NCI-H1417 treated with DMSO at 0.1 percent for 48 hours (cell line): ENCODE measurements at regions not wholly inside any gene's neighbourhood (a gene's known extent, or its start where the extent isn't known, plus 50 kb on each side); places are given as distances from the start of the nearest gene placed in this dataset.
"Not testable (repeated sequence)": the region's sequence is repeated elsewhere in the genome, so short reads cannot be mapped to it uniquely, and the experiment has no call there.

Source experiments
- DNase-seq: peaks from one replicate; lab custom pipeline; 2025; lab: John Stamatoyannopoulos, UW

DNA sequence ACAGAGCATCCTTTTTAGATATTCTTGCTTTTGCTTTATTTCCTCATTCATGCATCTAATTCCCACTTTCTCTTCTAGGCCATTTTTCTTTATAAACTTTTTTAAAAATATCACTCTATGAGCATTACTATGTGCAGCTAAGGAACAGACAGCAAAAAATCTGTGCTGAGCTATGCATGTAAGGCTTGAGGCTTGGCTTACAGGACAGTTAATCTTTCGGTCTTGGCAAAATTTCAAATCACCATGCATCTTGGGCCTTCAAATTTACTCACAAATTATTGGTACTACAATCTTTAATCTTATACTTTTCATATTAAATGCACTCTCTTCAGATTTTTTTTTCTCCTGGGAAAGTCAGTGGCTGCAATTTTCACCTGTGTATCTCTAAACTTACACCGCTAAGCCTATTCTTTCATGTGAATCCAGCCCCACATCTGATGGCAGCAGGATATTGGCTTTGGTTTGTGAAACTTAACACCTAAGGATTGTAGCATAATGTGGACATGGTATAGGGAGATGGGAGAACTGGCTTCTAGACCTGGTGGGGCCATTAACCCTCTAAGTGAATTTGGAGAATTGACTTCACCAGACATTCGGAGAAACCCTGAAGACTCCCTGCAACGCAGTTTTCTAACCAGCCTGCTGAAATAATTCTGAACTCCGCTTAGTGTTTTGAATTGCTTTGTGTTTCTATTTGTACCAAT, 278.3 kb downstream of the SPRY1 start:
- DNase-seq, result no peak

DNA sequence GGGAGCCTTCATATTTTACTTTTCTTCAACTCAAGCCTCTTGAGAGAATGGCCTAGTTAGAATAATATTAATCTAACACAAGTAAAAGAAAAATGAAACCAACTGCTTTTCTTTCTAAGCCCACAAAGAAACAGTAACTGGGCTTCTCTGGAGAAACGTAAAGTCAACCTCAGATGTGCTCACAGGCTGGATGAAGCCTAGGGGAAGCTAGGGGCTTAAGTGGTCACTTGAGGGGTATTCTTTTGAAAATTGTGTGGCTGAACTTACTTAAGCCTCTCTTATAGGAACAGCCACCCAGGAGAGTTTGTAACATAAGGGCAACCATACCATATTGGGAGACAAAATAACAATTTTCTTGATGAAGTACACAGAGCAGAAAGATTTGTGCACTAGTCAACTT, 279.0 kb downstream of the SPRY1 start:
- DNase-seq, result no peak

DNA sequence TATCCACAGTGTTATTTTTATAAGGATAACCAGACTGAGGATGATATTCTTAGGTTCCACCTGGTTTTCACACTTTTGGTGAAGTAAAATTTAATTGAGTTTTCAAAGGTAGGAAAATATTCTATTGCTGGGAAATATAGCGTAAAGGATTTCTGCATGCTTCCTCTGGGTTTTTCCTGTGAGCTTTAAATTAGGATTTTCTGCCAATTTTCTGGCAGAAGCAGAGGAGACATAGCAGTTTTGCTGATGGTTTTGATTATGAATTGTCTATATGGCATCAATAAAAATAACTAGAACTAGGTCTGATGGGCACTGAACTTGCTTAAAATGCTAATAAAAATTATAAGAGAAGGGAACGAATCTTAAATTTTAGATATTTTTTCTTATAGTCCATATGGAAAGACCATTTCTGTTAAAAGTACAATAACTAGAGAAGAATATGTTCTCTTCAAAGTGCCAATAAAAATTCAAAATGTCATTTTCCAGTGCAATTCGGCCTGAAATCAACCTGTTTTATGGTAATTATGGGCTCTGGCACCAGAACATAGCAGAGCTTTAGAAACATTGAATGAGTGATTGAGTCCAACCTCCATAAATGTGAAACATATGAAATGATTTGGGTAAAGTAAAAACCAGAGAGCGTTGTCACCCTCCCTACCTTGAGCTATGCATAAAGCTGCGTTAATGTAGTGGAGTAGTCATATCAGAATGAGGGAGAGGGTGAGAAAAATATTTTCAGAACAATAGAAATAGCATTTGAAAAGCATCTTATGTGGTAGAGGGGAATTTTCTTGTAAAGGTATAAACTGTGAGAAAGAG, 279.7 kb downstream of the SPRY1 start:
- DNase-seq, result no peak

DNA sequence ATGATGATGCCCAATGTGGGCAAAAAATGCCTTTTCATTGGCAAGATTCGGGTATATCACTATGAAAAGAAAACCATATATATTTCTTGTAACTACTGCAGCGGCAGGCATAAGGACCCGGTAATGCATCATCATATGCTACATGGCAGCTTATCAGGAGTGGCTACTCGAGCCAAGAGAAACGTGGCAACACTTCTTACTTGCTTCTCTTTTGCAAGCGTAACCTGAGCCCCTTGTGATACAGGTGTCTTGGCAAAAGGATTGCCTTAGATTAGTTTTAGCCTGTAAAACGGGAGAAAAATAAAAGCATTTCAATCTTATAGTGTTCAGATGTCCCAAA, 280.3 kb downstream of the SPRY1 start:
- DNase-seq, result no peak

DNA sequence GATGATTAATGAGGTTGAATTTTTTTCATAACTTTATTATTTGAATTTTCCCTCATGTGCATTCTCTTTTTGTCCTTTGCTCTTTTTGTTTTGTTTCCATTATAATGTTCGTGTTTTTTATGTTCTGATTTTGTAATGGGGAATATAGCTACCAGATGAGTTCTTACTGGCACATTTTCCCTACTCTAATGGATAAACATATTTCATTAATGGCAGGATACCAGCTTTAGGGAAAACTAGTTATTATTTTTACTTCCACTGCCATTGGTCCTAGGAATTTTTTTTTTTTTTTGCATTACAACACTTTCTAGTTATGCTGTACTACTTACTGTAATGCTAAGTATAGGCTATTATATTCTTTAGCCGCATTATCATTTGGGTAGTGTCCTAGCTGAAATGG, 286.3 kb downstream of the SPRY1 start:
- DNase-seq, result no peak

DNA sequence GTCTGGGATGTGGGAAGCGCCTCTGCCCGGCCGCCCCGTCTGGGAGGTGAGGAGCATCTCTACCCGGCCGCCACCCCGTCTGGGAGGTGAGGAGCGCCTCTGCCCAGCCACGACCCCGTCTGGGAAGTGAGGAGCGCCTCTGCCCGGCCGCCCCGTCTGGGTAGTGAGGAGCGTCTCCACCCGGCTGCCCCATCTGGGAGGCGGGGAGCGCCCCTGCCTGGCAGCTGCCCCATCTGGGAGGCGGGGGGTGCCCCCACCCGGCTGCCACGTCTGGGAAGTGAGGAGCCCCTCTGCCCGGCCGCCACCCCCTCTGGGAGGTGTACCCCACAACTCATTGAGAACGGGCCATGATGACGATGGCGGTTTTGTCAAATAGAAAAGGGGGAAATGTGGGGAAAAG, 288.3 kb downstream of the SPRY1 start:
- DNase-seq, result not testable (repeated sequence)

DNA sequence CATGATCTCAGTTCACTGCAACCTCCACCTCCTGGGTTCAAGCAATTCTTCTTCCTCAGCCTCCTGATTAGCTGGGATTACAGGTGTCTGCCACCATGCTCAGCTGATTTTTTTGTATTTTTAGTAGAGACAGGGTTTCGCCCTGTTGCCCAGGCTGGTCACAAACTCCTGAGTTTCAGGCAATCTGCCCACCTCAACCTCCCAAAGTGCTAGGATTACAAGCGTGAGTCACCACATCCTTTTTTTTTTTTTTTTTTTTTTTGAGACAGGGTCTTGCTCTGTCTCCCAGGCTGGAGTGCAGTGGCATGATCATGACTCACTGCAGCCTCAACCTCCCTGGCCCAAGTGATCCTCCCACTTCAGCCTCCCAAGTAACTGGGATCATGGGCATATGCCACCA, 298.9 kb downstream of the SPRY1 start:
- not testable (repeated sequence) for DNase-seq

DNA sequence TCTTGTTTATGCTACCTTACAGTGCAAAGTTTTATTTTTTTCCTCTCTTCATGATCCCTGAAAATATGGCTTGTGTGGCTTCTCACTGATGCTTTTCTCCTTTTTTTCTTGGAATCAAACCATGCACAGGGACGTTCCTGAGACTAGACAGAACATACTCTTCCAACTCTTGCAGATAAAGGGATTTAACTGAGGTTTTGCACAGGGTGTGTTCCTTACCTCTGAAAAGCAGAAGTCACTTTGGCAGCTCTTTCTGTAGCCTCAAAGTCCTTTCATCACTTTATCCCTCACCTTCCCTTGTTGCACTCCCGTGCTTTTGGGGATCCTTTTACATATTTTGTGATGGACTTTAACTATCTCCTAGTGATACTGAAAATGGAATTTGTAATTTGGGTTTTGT, 300.1 kb downstream of the SPRY1 start:
- no peak for DNase-seq

DNA sequence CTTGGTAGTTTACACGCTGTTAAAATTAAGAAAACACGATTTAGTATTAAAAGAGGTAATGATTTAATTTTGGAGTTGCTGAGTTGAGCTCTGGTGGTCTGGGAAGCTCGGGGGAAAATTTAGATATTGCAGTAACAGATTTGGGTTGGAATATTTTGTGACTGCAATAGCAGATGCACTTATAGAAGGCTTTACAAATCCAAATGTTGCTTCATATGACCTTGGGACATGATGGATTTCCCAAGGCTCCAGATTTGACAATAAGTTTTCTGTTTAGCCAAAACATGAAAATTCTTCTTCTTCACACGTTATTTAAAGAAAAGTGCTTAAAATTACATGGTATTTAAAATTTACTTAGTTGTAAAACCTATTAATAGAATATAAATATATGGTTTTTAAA, 302.0 kb downstream of the SPRY1 start:
- DNase-seq, result no peak

DNA sequence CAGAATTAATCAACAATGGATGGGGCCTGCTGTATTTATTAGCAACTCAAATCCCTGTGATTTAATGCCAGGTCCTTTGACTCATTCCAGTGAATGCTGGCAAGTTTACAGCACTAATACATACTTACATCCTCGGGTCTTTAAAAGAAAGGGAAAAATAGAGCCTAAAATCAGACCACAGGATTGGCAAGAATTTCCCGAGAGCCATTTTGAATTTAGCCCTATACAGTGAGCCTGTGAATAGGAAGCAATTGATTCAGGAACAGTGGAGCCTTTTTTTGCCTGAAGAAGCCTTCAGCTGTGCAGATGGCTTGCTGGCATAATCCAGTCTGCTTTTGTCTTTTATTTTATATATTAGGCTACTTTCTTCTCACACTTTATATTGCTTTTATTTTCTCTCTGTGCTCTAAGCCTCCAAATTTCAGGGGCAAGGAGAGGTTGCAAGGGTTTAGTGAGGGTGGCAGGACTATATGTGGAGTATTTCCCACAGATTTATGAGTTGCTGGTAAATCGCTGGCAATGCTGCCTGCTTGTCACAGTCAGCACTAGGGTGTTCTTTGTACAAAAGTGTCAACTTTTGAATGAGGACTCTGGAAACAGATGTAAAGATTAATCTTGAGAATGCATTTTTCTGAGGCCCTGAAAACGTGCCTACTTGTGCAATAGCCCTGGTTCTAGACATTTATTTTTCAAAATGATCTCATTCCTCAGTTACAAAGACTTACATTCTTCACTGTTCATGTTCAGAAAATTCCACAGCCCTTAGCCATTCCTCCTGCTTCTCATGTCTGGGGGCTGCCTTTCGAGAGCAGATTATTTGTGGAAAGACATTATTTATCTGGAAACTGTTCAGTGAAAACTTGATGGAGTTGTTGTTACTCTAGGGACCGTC, 303.5 kb downstream of the SPRY1 start:
- DNase-seq, result no peak

DNA sequence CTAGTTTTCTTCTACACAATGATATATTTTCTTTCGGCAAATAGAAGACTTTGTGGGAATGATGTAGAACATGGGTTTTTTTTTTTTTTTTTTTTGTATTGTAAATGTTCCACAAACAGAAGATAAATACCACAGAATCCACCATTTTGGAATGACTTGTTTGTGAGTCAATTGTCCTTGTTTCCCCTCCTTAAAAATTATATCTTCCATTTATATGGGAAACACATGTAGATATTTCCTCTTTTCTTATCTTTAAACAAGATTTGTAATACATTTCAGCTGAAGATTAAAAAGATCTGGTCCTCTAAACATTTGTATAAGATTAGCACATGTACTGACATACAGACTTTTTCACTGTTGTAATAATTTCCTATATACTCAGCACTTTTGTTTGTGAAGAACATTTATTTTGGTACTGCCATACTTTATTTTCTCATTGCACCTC, 304.6 kb downstream of the SPRY1 start:
- DNase-seq, result no peak

DNA sequence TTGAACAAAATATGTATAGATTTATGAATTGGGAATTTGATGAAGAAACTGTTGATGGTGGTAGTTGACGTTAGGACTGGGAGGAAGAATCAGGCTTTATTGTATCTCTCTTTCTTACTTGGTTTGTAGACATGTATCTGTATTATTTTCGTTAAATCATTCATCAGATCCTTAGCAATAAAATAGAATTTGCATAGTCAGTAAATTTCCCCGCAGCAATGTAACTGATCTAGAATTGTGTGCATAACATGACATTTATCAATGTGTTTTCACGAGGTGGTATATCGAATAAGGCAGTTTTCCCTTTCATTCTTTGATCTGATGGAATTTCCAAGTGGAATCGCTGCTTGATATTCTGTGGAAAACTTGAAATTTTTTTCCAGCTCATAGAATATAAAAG, 308.8 kb downstream of the SPRY1 start:
- DNase-seq, result no peak

DNA sequence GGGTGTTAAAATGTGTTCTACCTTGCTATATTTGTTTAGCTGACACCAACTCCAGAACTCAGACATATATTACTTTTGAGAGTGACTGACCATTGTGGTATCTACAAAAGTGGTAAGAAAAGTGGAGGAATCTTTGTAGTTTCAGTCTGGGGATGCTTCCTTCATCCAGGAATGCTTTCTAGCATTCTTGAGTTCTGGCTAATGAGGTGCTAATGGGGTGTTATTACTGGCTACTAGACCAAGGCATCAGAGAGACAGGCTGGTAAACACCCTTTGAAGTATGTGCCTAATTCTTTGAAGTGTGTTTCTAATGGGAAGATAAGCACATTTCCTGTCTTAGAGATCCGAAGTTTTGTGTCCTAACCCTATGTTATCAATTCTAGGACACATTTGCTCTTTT, 310.4 kb downstream of the SPRY1 start:
- DNase-seq, result no peak

DNA sequence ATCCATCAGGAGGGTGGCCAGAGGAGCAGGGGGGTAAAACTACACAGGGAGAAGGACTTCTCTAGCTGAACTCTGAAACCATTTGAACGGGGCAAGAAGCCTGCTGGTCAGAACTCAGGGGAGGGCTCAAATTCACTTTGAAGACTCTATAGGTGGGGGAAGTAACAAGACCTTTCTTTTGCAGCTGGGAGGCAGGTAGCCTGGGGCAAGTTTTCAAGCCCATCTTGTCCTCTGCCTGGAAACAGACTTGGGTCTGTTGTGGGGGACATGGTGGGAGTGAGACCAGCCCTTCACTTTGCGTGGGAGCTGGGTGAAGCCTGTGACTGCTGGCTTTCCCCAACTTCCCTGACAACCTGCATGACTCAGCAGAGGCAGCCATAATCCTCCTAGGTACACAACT, 312.3 kb downstream of the SPRY1 start:
- no peak for DNase-seq

DNA sequence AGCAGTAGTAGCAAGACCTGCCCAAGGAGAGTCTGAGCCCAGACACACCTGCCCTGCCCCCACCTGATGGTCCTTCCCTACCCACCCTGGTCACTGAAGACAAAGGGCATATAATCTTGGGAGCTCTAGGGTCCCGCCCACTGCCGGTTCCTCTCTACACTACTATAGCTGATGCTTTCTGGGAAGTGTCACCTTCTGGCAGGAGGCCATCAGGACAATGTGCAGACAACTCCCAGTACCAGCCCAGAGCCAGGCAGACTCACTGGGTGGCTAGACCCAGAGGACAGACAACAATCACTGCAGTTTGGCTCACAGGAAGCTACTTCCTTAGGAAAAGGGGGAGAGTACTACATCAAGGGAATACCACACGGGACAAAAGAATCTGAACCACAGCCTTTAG, 312.7 kb downstream of the SPRY1 start:
- no peak for DNase-seq

DNA sequence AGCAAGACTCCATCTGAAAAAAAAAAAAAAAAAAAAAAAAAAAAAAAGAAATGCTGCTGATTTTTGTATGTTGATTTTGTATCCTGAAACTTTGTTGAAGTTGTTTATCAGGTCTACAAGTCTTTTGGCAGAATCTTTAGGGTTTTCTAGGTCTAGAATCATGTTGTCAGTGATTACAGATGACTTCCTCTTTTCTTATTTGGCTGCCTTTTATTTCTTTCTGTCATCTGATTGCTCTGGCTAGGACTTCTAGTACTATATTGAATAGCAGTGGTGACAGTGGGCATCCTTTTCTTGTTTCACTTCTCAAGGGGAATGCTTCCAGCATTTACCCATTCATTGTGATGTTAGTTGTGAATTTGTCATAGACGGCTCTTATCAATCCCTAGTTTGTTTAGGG, 334.4 kb downstream of the SPRY1 start:
- DNase-seq, result no peak

DNA sequence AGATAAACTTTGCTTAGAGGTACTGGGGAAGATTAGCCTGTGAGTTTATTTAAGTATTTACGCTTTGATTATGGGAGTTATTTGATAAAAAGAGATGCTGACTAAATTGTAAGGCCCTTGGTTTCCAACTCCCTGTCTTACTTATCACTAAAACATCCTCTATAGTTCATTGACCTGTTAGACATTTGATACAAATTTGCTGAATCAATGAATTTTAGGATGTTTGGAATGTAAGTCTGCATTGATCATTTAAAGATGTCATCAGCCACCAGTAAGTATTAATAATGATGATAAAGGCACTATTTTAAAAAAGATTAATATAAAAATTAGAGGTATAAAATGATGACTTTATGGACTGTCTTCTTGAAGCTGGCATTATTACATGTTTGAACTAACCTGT, 340.6 kb downstream of the SPRY1 start:
- no peak for DNase-seq

DNA sequence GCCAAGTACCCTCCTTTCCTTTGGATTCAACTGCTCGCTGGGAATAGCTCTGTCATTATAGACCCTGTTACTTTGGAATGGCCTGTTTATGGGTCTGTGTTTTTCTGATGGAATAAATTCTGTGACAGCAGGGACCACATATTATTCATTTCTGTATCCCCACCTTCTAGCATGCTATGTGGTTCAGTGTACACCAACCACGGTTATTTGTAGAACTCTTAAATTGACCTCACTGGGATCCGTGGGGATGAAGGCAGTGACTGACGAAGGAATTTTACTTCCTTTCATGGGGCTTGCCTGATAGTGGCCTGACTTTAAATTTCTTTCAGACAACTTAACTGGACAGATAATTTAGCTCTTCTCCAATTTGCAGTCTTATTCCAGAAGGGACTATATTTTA, 343.2 kb downstream of the SPRY1 start:
- no peak for DNase-seq

DNA sequence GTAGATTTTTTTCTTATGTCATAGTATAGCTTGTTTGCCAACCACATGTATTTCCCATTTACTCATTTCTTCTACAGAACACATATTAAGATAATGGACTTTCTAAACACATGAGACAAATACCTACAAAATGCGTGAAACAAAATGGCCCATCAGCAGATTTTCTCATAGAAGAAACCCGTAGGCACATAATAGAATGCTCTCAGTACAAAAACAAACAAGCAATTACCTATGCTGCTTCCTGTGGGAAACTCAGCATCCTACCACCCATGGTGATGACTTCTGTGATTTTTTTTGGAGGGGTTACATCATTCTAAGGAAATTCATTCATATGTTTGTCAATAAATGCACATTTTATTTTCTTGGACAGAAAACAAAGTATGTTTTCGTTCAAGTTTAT, 343.6 kb downstream of the SPRY1 start:
- no peak for DNase-seq

DNA sequence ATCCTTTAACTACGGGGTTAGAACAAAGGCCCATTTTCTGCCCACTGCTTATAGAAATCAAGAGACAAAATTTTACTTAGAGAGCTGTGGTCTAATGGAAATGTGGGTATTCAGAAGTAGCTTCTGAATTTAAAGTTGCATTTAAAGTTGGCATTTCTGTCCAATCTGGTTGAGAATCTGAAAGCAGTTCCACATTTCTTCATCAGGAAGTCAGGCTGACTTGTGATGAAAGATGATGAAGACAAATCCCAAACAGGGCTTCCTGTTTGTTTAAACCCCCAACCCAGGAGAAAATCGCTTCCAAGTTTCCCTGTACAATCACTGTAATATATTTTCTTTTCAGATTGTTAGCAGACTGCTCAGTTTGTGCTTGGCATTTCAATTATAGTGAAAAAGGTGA, 345.3 kb downstream of the SPRY1 start:
- no peak for DNase-seq

DNA sequence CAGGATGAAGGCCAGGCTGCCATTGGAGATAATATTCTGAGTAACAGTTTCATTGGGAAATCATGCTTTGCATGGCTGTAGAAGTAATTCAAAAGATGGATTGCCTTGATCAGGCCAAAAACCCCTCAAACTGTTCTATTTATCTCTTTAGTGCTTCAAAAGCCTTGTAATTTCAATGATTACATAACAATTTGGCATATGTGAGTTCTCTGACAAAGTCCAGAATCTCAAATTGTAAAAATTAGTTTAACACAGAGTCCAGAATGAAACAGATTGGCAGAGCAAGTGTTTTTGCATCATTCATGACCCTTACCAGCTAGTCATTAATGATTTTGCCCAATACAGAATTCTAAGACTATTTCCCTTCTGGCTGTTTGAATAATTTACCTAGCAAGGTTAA, 347.3 kb downstream of the SPRY1 start:
- no peak for DNase-seq

DNA sequence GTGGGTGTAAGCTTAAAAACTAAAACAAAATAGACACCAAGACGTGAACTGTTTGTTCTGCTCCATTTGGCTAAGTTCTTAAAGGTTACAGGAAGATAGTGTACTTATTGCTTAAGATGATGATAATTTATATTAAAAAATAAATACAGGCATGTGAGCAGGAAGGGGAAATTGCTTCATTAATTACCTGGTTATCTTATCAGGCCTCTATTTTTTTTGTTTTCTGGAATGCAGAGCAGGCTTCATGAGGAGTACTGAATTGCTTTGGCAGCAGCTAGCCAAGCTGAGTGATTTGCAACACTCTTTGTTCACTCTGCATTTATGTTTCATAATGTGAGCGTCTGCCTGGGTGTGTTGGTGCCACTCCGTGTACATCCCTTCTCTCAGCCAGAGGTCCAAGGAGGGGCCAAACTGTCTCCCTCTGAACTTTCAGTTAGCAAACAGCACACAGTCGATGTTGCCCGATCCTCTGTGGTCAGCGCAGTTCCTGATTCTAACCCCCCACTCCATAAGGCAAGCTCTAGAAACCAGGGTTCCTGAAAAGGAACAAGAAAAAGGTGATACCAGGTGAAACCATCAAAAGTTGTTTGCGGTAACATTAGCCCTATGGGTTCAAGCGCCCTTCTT, 348.2 kb downstream of the SPRY1 start:
- DNase-seq, result no peak
